Gastroesophageal sphincter (tissue), 4 donors: ENCODE measurements at regions not wholly inside any gene's neighbourhood (a gene's known extent, or its start where the extent isn't known, plus 50 kb on each side); places are given as distances from the start of the nearest gene placed in this dataset.

ENCODE experiments used
- ATAC-seq: fragments of 150-250 bp; one replicate; pipeline ENCODE4 v1.9.1; 2016; ENCODE audit warnings: mild to moderate bottlenecking, moderate library complexity
- H3K27ac ChIP-seq, 4 donors: fragments of 200-600 bp; sonication (generic) in 3 of 4; 1 replicate in 3 of 4; 2 replicates in 1 of 4; pipeline ENCODE4 v1.5.1; 2016 to 2019
- H3K27me3 ChIP-seq: fragments of 200-600 bp; sonication (generic); one replicate; pipeline ENCODE4 v1.5.1; 2019
- H3K36me3 ChIP-seq, 2 donors: fragments of 200-600 bp; sonication (generic); one replicate each; pipeline ENCODE4 v1.5.1; 2019; ENCODE audit warnings: control low read depth in 1 of 2
- H3K4me1 ChIP-seq, 3 donors: fragments of 200-600 bp; sonication (generic); 1 replicate in 2 of 3; 2 replicates in 1 of 3; pipeline ENCODE4 v1.5.1; 2016 to 2019; ENCODE audit warnings: control low read depth in 2 of 3
- H3K4me3 ChIP-seq, 2 donors: fragments of 200-600 bp; sonication (generic); one replicate each; pipeline ENCODE4 v1.5.1; 2019; ENCODE audit warnings: mild to moderate bottlenecking in 1 of 2, moderate library complexity in 1 of 2
- H3K9me3 ChIP-seq, 3 donors: fragments of 200-600 bp; sonication (generic); one replicate each; pipeline ENCODE4 v1.5.1; 2017 to 2019; ENCODE audit warnings: control low read depth in 2 of 3
- EP300 ChIP-seq: sonication (generic); formaldehyde crosslinking; IDR thresholded peaks from one replicate; pipeline ENCODE4 v1.6.1; 2017; ENCODE audit warnings: antibody characterized with exemption, mild to moderate bottlenecking
- POLR2A ChIP-seq, 2 donors: fragments of 450-650 bp; IDR thresholded peaks; one replicate each; pipeline ENCODE4 v1.6.1; 2017; ENCODE audit warnings: antibody characterized with exemption in 2 of 2, mild to moderate bottlenecking in 2 of 2, moderate library complexity in 1 of 2
- POLR2AphosphoS5 ChIP-seq: sonication (generic); formaldehyde crosslinking; IDR thresholded peaks from one replicate; pipeline ENCODE4 v1.6.1; 2017; ENCODE audit warnings: antibody characterized with exemption
- WGBS, 2 donors: methylation state at CpG; one replicate each; pipeline ENCODE4 v1.1.5; 2018; ENCODE audit warnings: low coverage in 1 of 2; 5-methylcytosine and 5-hydroxymethylcytosine counted together
- TF ChIP-seq, protein P1 (sequence below), 4 experiments: fragments of 200-600 bp in 2 of 4; fragments of 450-650 bp in 2 of 4; sonication (generic) in 1 of 4; IDR thresholded peaks; one replicate each; pipeline ENCODE4 v1.5.1; 2017 to 2019; ENCODE audit warnings: antibody characterized with exemption in 4 of 4, mild to moderate bottlenecking in 2 of 4, moderate library complexity in 2 of 4

DNA sequence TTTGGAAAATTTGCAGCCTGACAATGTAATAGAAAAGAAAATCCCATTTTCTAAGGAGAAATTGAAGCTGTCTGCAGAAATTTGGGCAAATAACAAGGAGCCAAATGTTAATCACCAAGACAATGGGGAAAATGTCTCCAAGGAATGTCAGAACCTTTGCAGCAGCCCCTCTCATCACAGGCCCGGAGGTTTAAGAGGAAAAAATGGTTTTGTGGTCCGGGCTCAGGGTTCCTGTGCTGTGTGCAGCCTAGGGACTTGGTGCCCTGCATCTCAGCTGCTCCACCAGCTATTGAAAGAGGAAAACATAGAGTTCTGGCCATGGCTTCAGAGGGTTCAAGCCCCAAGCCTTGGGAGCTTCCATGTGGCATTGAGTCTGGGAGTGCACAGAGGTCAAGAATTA is 298.9 kb downstream of the ATXN7L3B start:
- no peak overlapping the region for H3K4me3 ChIP-seq
- H3K4me1 ChIP-seq: no peaks in the 10 kb centered on the region
- ATAC-seq: no peak
- H3K27ac ChIP-seq: no peak overlapping the region
- peaks cover 0 to 8% (median 0%) of the 10 kb centered on the region in 3 donors for H3K9me3 ChIP-seq
- no peaks in the 10 kb centered on the region for H3K27me3 ChIP-seq
- 29 to 67% methylated on average over 2 of the region's 2 CpGs for WGBS, 2 donors
- TF ChIP-seq POLR2AphosphoS5: no peak
- TF ChIP-seq, protein P1, sequence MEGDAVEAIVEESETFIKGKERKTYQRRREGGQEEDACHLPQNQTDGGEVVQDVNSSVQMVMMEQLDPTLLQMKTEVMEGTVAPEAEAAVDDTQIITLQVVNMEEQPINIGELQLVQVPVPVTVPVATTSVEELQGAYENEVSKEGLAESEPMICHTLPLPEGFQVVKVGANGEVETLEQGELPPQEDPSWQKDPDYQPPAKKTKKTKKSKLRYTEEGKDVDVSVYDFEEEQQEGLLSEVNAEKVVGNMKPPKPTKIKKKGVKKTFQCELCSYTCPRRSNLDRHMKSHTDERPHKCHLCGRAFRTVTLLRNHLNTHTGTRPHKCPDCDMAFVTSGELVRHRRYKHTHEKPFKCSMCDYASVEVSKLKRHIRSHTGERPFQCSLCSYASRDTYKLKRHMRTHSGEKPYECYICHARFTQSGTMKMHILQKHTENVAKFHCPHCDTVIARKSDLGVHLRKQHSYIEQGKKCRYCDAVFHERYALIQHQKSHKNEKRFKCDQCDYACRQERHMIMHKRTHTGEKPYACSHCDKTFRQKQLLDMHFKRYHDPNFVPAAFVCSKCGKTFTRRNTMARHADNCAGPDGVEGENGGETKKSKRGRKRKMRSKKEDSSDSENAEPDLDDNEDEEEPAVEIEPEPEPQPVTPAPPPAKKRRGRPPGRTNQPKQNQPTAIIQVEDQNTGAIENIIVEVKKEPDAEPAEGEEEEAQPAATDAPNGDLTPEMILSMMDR (IDR thresholded peaks at IDR 0.05): no peak
- TF ChIP-seq EP300: no peak
- no peaks in the 10 kb centered on the region for H3K36me3 ChIP-seq

DNA sequence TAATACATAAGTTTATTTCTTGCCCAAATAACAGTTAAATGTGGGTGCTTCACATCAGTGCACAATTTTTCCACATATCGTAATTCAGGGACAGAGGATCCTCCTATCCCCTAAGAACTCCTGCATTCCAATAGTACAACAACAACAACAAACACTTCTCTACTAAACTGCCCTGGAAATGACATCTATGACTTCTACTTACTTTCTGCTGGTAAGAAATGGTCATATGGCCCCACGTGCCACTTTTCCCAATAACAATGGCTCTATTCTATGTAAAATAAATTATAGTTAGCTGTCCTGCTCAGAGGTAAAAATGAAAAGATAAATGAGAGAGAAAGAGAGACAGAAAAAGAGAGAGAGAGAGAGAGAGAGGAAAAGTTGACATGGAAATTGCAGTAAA is 308.5 kb downstream of the ATXN7L3B start:
- Histone ChIP-seq H3K27me3 (no peaks in the 10 kb centered on the region), H3K9me3 (no peaks in the 10 kb centered on the region), H3K27ac (no peak overlapping the region), H3K36me3 (no peaks in the 10 kb centered on the region), H3K4me1 (no peaks in the 10 kb centered on the region), H3K4me3 (no peak overlapping the region)
- TF ChIP-seq, protein P1 (IDR thresholded peaks at IDR 0.05): no peak
- no peak for TF ChIP-seq POLR2AphosphoS5
- no peak for TF ChIP-seq POLR2A (IDR thresholded peaks at IDR 0.05)
- no peak for TF ChIP-seq EP300
- ATAC-seq: no peak
- WGBS, 2 donors: 50 to 72% methylated on average over 1 to 2 of the region's 2 CpGs

DNA sequence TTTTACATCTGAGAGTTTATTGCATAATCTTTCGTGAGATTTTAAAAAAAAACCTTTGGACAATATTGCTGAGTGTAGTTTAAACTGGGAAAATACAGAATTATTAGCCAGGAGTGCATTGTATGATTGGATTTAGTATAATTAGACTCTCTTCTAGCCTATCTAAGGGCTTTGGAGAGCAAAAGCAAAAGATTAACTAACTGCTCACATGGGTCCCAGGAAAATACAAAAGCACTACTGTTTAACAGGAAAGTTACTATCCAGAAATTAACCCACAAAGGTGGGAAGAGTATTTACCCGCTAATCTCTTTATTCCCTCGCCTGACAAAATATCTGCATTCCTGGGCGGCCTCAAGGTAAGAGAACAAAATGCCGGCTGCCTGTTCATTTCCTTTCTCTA is 309.5 kb downstream of the ATXN7L3B start:
- ATAC-seq: no peak

DNA sequence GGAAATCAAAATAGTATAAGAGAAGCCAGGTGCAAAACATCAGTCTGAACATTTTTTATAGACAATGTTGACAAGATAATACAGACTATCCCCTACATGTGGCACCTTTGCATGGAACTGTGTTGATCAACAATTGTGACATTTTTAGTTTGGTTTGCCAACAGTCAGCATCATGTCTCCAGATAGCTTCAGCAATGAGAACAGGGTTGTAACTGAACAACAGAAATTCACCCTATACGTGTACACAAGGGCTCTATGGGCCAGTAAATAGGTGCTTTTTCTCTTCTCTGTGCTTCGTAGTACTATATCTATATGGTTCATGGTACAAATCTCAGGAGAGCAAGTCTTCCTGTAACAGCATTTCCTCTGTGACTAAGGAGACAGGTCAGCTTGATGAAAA is 310.4 kb downstream of the ATXN7L3B start:
- 68 to 88% methylated on average over 2 of the region's 2 CpGs for WGBS, 2 donors
- Histone ChIP-seq H3K4me3 (no peak overlapping the region), H3K4me1 (no peaks in the 10 kb centered on the region), H3K27ac (no peak overlapping the region), H3K27me3 (no peaks in the 10 kb centered on the region), H3K9me3 (no peaks in the 10 kb centered on the region), H3K36me3 (no peaks in the 10 kb centered on the region)
- no peak for TF ChIP-seq EP300
- TF ChIP-seq, protein P1 (IDR thresholded peaks at IDR 0.05): no peak
- no peak for TF ChIP-seq POLR2A (IDR thresholded peaks at IDR 0.05)
- no peak for TF ChIP-seq POLR2AphosphoS5
- no peak for ATAC-seq

More for the DNA sequence above, 309.5 kb downstream of the ATXN7L3B start:
- Histone ChIP-seq H3K27ac (no peak overlapping the region), H3K4me1 (no peaks in the 10 kb centered on the region), H3K9me3 (no peaks in the 10 kb centered on the region), H3K36me3 (no peaks in the 10 kb centered on the region), H3K4me3 (no peak overlapping the region), H3K27me3 (no peaks in the 10 kb centered on the region)
- TF ChIP-seq, protein P1 (IDR thresholded peaks at IDR 0.05): no peak
- TF ChIP-seq EP300 (no peak), POLR2A (IDR thresholded peaks at IDR 0.05) (no peak), POLR2AphosphoS5 (no peak)
- WGBS, 2 donors: 76 to 83% methylated on average over 5 of the region's 5 CpGs

DNA sequence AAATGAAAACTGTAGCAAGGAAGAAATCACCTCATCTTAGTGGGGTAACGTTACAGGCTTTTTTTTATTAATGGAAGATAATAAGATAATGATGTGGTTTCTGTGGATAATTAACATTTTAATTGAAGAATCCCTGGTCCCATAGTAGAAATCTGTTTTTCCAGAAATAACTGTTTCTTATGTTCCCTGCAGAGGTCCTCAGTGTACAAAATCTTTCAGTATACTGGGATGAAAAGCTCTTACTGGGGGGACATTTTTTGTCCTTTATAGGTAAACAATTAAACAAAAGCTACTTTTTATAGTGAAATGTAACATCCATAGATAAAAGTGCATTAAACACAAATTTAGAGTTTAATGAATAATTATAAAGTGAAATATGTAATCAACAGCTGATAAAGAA is 312.2 kb downstream of the ATXN7L3B start:
- 56 to 70% methylated on average over 1 of the region's 1 CpG for WGBS, 2 donors
- TF ChIP-seq, protein P1 (IDR thresholded peaks at IDR 0.05): no peak
- TF ChIP-seq EP300: no peak
- no peak for TF ChIP-seq POLR2AphosphoS5
- TF ChIP-seq POLR2A (IDR thresholded peaks at IDR 0.05): no peak
- H3K9me3 ChIP-seq: no peaks in the 10 kb centered on the region
- no peaks in the 10 kb centered on the region for H3K36me3 ChIP-seq
- H3K4me1 ChIP-seq: no peaks in the 10 kb centered on the region
- no peak for ATAC-seq
- H3K27ac ChIP-seq: no peak overlapping the region
- no peaks in the 10 kb centered on the region for H3K27me3 ChIP-seq
- H3K4me3 ChIP-seq: no peak overlapping the region
